ENCODE measurements at regions not wholly inside any gene's neighbourhood (a gene's known extent, or its start where the extent isn't known, plus 50 kb on each side); places are given as distances from the start of the nearest gene placed in this dataset.

- no peak for TF ChIP-seq CTCF (IDR thresholded peaks at IDR 0.05)
- no peak for TF ChIP-seq ZFX (IDR thresholded peaks at IDR 0.05; ENCODE audit: borderline replicate concordance)
These were observed 139.7 kb upstream of the RARB start for GRCh38 chr3:25288413-25288812.
